ENCODE measurements at regions not wholly inside any gene's neighbourhood (a gene's known extent, or its start where the extent isn't known, plus 50 kb on each side); places are given as distances from the start of the nearest gene placed in this dataset.

DNA sequence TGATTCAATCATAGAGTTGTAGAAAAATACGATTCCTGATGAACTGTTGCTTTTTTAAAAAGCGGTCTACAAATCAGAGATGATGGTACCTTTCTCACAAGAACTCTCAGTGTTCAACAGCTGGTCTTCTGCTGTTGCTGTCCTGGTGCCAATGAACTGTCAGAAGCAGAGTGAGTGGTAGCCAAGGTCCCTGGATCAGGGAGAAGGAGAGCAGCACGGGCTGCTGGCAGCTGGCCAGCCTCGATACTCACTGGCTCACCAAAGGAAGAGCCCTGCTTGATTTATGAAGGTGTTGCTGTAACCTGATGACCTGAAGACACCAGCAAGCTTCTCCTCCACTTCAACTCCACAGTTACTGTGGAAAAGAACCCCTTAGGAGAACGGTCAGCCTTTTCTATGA is 300.8 kb upstream of the SOX11 start:
- Mint-ChIP-seq H3K9me3 (peaks cover 5% of the 10 kb centered on the region), H3K36me3 (no peaks in the 10 kb centered on the region), H3K27me3 (no peaks in the 10 kb centered on the region), H3K4me3 (no peak overlapping the region), H3K4me1 (no peaks in the 10 kb centered on the region), H3K27ac (no peak overlapping the region)
- no peak for DNase-seq
- CTCF ChIA-PET = no interaction called here

DNA sequence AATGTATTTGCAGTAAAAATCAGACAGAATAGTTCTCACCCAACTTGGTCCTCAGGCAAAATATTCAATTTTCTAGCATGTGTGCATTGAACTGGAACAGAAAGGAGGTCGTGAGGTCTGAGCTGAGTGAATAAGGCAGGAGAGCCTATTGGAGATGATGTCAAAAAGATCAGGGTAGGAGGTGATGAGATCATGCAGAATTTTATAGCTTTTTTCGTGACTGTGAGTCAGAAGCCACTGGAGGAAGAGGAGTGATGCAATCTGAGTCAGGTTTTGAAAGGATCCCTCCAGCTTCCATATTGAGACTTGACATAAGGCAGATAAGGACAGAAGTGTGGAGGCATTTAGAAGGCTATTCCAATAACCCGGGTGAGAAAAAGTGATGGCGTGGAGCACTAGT is 299.5 kb upstream of the SOX11 start:
- Mint-ChIP-seq H3K27ac (no peak overlapping the region), H3K4me3 (no peak overlapping the region), H3K9me3 (peaks cover 8% of the 10 kb centered on the region), H3K36me3 (no peaks in the 10 kb centered on the region), H3K27me3 (no peaks in the 10 kb centered on the region), H3K4me1 (no peaks in the 10 kb centered on the region)
- no peak for DNase-seq
- CTCF ChIA-PET = no interaction called here

DNA sequence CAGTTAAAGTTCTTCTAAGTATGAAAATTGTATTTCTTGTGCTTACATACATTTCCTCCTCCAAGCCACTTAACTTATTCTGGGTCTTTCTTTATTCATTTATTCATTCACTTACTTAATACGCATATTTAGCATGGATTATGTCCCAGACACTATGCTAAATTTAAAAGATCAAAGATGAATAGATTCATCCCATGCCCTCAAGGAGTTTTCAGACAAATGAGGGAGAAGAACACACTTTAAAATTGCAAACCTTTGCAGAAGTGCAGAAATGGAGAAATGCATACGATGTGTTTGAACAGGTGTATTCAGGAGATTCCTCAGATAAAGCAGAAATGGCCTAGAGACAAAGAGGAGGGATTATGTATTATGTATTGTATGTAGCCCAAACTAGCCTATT is 298.7 kb upstream of the SOX11 start:
- H3K27me3 Mint-ChIP-seq = no peaks in the 10 kb centered on the region
- H3K36me3 Mint-ChIP-seq = no peaks in the 10 kb centered on the region
- CTCF ChIA-PET = no interaction called here
- H3K4me1 Mint-ChIP-seq = no peaks in the 10 kb centered on the region
- H3K27ac Mint-ChIP-seq = no peak overlapping the region
- DNase-seq = no peak
- H3K4me3 Mint-ChIP-seq = no peak overlapping the region
- peaks cover 7% of the 10 kb centered on the region for H3K9me3 Mint-ChIP-seq

DNA sequence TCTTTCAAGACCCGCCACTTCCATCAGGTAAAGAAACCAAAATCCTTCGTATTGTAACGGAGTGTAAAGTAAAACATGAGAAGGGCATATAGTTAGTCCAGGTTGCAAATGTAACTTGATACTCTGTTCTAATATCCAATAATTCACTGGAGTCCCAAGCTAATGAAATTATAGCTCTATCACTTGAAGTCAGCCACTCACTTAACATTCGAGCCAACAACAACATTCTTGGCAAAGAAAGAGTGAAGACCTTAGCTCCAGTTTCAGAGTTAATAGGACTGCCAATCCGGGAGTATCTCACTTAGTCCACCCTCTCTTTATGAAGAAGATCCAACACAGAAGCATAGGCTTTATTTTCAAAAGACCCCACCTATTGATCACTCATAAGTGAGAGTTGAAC is 298.0 kb upstream of the SOX11 start:
- H3K4me1 Mint-ChIP-seq = no peaks in the 10 kb centered on the region
- H3K36me3 Mint-ChIP-seq = no peaks in the 10 kb centered on the region
- H3K27ac Mint-ChIP-seq = no peak overlapping the region
- no peak for DNase-seq
- peaks cover 5% of the 10 kb centered on the region for H3K9me3 Mint-ChIP-seq
- CTCF ChIA-PET = no interaction called here
- no peaks in the 10 kb centered on the region for H3K27me3 Mint-ChIP-seq
- no peak overlapping the region for H3K4me3 Mint-ChIP-seq

DNA sequence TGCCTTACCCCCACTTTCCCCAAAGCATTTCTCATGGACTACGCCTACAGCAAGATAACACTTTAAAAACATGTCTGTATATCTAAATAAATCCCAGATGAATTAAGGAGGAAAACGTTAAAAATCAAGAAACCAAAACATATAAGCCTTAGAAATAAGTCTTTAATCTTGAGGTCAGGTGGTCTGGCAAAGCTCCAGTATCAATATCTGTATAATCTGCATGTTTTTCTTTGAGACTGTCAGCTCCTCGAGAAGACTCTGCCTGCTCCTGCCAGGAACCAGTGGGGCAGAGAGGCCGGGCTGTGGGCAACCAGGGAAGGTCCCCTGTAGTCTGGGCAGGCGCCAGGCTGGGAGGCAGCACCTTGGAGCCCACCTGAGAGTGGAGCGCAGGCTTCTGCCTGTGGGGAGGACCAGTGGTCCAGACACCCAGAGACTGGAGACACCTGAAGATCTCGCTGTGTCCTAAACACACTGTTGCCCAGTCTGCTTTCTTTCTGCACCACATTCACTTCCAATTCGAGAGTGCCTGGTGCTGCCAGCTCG is 291.0 kb upstream of the SOX11 start:
- no peak for DNase-seq
- Mint-ChIP-seq H3K27me3 (no peaks in the 10 kb centered on the region), H3K4me3 (no peak overlapping the region), H3K9me3 (peaks cover 3% of the 10 kb centered on the region), H3K36me3 (no peaks in the 10 kb centered on the region), H3K4me1 (no peaks in the 10 kb centered on the region), H3K27ac (no peak overlapping the region)
- CTCF ChIA-PET = no interaction called here

DNA sequence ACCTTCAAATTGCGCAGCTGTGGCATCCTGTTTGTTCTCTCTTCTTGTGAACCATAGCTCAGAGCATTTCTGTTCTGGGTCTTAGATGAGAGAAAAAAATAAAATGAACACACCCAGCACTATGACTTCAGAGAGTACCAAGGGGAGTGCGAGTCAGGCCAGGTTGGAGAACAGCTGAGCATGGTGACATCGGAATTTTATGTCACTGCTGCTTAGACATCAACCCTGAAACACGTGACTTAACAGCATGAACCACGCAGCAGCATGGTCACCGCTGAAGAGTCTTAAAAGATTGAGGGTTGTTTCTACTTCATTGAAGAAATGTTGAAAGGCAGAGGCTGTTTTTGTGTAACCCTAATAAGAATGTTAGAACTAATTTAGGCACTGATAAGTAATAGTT is 288.8 kb upstream of the SOX11 start:
- CTCF ChIA-PET = no interaction called here
- H3K27ac Mint-ChIP-seq = no peak overlapping the region

DNA sequence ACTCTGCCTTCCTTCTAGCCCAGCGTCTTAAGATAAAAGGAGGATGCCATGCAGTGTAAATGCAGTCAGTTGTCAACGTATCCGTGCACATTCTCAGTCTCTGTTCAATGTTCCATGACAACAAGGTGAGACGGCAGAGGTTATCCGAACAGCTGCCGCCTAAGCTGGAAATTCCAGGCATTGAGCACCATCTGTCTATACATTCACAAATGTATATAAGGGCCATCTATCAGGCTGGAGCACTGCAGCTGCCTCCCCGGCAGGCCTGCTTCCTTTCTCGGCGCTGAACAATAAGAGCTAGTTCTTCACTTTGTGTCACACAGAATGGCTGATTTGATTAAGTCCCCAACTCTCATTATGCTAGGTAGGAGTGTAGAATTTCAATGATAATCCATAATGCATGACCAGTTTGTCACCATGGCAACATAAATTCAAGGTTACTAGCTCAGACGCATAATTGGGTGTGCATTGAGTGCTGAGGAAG is 282.2 kb upstream of the SOX11 start:
- Mint-ChIP-seq H3K4me3 (no peak overlapping the region), H3K36me3 (no peaks in the 10 kb centered on the region), H3K27me3 (no peaks in the 10 kb centered on the region), H3K9me3 (no peaks in the 10 kb centered on the region), H3K27ac (no peak overlapping the region), H3K4me1 (no peaks in the 10 kb centered on the region)
- no peak for DNase-seq
- CTCF ChIA-PET = no interaction called here

More for the DNA sequence above, 288.8 kb upstream of the SOX11 start:
- no peaks in the 10 kb centered on the region for H3K36me3 Mint-ChIP-seq
- no peak for DNase-seq
- no peaks in the 10 kb centered on the region for H3K4me1 Mint-ChIP-seq
- H3K9me3 Mint-ChIP-seq = no peaks in the 10 kb centered on the region
- H3K27me3 Mint-ChIP-seq = no peaks in the 10 kb centered on the region
- no peak overlapping the region for H3K4me3 Mint-ChIP-seq

DNA sequence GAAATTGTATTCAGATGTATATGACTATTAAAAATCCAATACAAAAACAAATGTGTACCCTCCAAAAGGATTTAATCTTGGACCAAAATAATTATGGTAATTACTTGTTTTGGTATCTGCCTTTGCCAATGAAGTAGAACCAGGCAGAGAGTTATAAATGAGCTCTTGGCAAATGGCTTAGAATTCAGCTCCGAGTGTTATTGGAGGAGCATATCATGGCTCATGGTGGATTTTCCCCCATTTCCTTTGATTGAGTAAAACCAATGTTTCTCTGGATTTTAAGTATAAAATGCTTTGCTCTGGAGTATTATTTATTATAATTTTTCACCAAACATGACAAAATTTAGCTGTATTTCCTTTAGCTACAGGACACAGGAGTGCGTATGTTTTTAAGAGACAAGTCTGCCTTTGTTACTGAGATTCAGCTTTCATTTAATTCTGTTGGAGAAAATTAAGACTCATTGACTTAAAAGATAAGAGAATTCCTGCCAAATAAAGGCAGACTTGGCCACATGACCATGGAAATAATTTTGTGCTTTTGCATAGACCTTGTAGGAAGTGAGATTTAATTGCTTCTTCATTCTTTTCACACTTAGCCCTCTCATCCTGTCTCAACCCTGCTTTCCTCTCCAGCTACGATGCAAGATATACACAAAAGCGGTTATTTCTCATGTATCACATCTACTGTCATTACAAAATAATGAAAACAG is 281.0 kb upstream of the SOX11 start:
- Mint-ChIP-seq H3K27ac (no peak overlapping the region), H3K4me3 (no peak overlapping the region), H3K9me3 (no peaks in the 10 kb centered on the region), H3K27me3 (no peaks in the 10 kb centered on the region), H3K36me3 (no peaks in the 10 kb centered on the region), H3K4me1 (no peaks in the 10 kb centered on the region)
- no peak for DNase-seq
- CTCF ChIA-PET = no interaction called here

DNA sequence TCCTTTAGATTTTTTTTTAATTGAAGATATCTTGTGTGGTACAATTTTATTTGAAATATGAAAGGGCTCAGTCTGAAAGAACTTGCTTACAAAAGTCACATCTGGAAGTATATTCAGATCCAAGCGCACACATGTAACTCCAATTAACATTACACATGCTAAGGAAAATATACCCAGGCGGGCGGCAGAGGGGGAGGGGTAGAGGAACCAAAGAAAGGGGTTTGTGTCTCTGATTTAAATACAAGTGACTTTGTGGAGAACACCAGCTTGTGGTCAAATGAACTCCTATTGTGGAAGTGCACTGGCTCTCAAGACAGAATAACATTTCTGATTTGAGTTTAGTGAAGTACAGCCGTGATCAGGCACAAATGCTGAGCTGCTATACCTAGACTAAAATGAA is 280.2 kb upstream of the SOX11 start:
- H3K4me3 Mint-ChIP-seq = no peak overlapping the region
- CTCF ChIA-PET = no interaction called here
- H3K9me3 Mint-ChIP-seq = peaks cover 5% of the 10 kb centered on the region

DNA sequence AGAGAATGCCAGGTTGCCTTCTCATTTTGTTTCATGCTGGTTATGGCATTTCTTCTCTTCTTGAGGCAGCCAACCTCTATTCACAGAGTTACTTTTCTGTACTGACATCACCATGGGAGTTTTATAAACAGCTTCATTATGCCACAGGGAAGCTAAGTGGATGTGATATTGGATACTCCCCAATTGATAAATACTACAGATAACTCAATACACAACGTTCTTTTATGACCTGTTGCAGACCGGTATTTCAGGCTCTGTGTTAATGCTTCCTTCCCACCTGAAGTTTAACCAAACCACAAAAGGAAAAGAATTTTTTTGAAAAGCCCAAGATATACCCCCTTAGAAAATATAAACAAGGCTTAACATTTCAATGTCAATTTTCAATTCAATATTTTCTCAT is 258.3 kb upstream of the SOX11 start:
- H3K9me3 Mint-ChIP-seq = peaks cover 6% of the 10 kb centered on the region
- H3K27ac Mint-ChIP-seq = no peak overlapping the region
- CTCF ChIA-PET = no interaction called here
- H3K27me3 Mint-ChIP-seq = no peaks in the 10 kb centered on the region
- H3K36me3 Mint-ChIP-seq = no peaks in the 10 kb centered on the region
- no peak for DNase-seq
- no peaks in the 10 kb centered on the region for H3K4me1 Mint-ChIP-seq
- no peak overlapping the region for H3K4me3 Mint-ChIP-seq

More for the DNA sequence above, 280.2 kb upstream of the SOX11 start:
- Mint-ChIP-seq H3K4me1 (no peaks in the 10 kb centered on the region), H3K36me3 (no peaks in the 10 kb centered on the region), H3K27me3 (no peaks in the 10 kb centered on the region), H3K27ac (no peak overlapping the region)
- no peak for DNase-seq

DNA sequence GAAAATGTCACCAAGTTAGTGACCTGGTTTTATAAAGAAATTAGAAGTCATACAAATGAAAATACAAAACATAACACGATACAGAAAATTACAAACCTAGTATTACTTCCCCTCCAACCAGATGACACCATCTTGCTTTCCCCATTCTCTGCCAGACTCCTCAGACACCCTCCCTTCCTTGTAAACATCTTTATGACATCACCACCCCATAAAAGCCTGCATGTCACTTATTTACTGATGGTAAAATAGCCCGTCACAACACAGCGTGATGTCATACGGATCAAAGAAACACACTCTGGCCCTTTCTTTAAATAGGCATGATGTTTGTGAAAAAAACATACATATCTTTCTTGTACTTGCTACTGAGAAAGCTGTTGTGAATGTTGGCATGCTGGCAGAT is 254.8 kb upstream of the SOX11 start:
- peaks cover 10% of the 10 kb centered on the region for H3K9me3 Mint-ChIP-seq
- CTCF ChIA-PET = no interaction called here
- no peak overlapping the region for H3K4me3 Mint-ChIP-seq
- H3K27ac Mint-ChIP-seq = no peak overlapping the region
- no peaks in the 10 kb centered on the region for H3K4me1 Mint-ChIP-seq
- no peak for DNase-seq
- no peaks in the 10 kb centered on the region for H3K27me3 Mint-ChIP-seq
- no peaks in the 10 kb centered on the region for H3K36me3 Mint-ChIP-seq

DNA sequence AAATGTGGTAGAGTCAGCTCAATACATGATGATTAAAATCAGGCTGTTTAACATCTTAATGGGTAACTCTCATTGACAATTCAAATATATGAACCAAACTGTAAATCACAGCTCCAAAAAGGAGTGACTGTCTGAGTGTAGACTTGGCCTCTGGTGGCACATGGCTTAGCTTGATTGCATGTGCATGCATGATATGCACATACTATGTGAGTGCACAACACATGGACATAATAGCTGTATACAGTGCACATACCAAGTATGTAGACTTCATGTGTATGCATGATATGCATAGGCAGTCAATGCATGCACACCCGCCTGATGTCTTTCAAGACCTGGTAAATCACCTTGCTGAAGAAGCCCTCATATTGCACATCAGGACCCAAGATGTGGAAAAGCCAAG is 252.0 kb upstream of the SOX11 start:
- Mint-ChIP-seq H3K4me1 (no peaks in the 10 kb centered on the region), H3K27ac (no peak overlapping the region), H3K4me3 (no peak overlapping the region), H3K36me3 (no peaks in the 10 kb centered on the region), H3K9me3 (peaks cover 17% of the 10 kb centered on the region), H3K27me3 (no peaks in the 10 kb centered on the region)
- CTCF ChIA-PET = no interaction called here
- DNase-seq = no peak

DNA sequence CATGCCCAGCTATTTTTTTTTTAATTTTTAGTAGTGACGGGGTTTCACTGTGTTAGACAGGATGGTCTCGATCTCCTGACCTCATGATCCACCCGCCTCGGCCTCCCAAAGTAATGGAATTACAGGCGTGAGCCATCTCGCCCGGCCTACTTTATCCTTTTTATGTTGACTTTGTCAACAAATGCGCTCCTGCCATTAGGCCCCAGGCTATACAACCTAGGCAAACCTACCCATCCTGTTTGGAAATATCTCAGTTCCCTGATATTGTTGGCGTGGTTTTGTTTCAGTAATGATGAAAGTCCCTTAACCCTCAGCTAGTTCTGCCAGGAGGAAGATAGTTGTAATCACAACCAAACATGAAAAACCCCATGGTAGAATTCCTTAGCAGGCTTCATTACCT is 249.4 kb upstream of the SOX11 start:
- CTCF ChIA-PET = no interaction called here
- no peak overlapping the region for H3K27ac Mint-ChIP-seq
- H3K4me1 Mint-ChIP-seq = no peaks in the 10 kb centered on the region
- H3K36me3 Mint-ChIP-seq = no peaks in the 10 kb centered on the region
- H3K4me3 Mint-ChIP-seq = no peak overlapping the region
- DNase-seq = no peak
- H3K27me3 Mint-ChIP-seq = no peaks in the 10 kb centered on the region
- H3K9me3 Mint-ChIP-seq = peaks cover 15% of the 10 kb centered on the region

DNA sequence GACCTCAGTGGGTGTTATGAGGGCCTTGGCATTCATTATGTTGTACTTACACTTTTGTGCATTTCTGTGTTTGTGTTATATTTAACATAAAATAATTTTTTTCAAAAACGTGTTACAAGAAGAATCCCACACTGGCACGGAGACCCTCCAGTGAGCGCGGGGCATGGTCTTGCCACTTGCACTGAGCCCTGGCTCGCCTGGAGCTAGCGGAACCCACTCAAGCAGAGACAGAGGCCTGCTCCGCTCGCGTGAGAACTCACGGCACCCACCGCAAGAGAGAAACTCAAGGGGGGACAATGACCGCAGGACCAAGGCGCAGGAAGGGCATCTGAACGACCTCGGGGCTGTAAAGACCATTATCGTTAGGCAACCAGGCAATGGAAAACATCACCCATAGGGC is 248.0 kb upstream of the SOX11 start:
- no peak for DNase-seq
- peaks cover 10% of the 10 kb centered on the region for H3K9me3 Mint-ChIP-seq
- H3K27me3 Mint-ChIP-seq = no peaks in the 10 kb centered on the region
- H3K27ac Mint-ChIP-seq = no peak overlapping the region
- no peak overlapping the region for H3K4me3 Mint-ChIP-seq
- H3K4me1 Mint-ChIP-seq = no peaks in the 10 kb centered on the region
- H3K36me3 Mint-ChIP-seq = no peaks in the 10 kb centered on the region
- CTCF ChIA-PET = no interaction called here

DNA sequence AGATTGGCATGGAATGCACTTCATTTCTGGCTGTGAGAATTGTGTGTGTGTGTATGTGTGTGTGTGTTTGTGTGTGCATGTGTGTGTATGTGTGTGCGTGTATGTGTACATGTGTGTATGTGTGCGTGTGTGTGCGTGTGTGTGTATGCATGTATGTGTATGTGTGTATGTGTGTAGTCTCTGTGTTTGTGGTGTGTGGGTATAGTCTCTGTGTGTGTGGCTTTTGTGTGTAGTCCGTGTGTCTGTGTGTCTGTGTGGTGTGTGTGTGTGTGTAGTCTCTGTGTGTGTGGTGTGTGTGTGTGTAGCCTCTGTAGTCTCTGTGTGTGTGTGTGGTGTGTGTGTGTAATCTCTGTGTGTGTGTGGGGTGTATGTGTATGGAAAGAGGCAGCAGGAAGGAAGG is 247.3 kb upstream of the SOX11 start:
- Mint-ChIP-seq H3K9me3 (peaks cover 9% of the 10 kb centered on the region), H3K27me3 (no peaks in the 10 kb centered on the region), H3K4me1 (no peaks in the 10 kb centered on the region), H3K27ac (no peak overlapping the region), H3K36me3 (no peaks in the 10 kb centered on the region), H3K4me3 (no peak overlapping the region)
- CTCF ChIA-PET = no interaction called here
- DNase-seq = no peak

DNA sequence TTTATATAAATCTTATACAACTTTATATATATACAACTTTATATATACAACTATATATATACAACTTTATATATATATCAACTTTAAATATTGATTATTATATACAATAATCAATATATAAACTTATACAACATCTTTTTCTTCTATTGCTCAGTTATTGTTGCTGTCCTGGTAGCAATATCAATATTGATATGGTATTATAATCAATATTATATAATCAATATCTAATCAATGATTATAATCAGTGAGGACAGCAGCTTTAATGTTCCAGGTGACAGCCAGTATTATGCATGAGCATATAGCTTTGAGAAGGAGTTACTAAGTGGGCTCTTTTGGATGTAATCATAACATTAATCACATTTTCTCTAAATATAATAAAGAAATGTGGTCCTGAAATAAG is 242.3 kb upstream of the SOX11 start:
- Mint-ChIP-seq H3K4me1 (no peaks in the 10 kb centered on the region), H3K36me3 (no peaks in the 10 kb centered on the region), H3K4me3 (no peak overlapping the region), H3K9me3 (peaks cover 2% of the 10 kb centered on the region), H3K27me3 (no peaks in the 10 kb centered on the region), H3K27ac (no peak overlapping the region)
- DNase-seq = no peak
- CTCF ChIA-PET = no interaction called here
